GM12892 (cell line): ENCODE measurements at regions not wholly inside any gene's neighbourhood (a gene's known extent, or its start where the extent isn't known, plus 50 kb on each side); places are given as distances from the start of the nearest gene placed in this dataset.

Experiments
- DNase-seq: peaks from one replicate; pipeline ENCODE4 v3.0.0; 2011; ENCODE audit not compliant: insufficient read length
- FAIRE-seq: peaks from 2 replicates; lab custom pipeline; 2011; peaks lifted over from hg19 to GRCh38; lab: Jason Lieb, UNC
- POLR2A ChIP-seq: IDR thresholded peaks from 2 replicates; pipeline ENCODE4 v1.6.1; 2011; ENCODE audit warnings: low read depth, low read length, control low read depth
- POLR2AphosphoS5 ChIP-seq: IDR thresholded peaks from 2 replicates; pipeline ENCODE4 v1.6.1; 2011; ENCODE audit warnings: low read depth, low read length, control low read depth
- TAF1 ChIP-seq: IDR thresholded peaks from 2 replicates; pipeline ENCODE4 v1.6.1; 2011; ENCODE audit warnings: low read depth, mild to moderate bottlenecking, control low read depth, low read length, borderline replicate concordance

DNA sequence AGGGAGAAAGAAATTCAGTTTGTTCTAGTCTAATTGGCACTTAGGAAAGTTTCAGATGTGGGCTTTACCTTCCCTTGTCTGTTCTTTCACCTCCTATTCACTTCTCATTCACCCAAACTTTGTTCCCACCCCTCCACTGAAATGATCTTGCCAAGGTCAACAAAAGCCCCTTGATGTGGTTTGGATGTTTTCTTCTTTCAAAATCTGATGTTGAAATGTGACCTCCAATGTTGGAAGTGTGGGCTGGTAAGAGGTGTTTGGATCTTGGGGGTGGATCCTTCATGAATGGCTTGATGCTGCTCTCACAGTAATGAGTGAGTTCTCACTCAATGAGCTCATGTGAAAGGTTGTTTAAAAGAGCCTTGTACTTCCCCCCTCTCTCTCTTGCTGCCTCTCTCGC, 379.3 kb downstream of the HHIPL2 start:
- FAIRE-seq (no peak), DNase-seq (no peak)
- TF ChIP-seq POLR2A (no peak), TAF1 (no peak), POLR2AphosphoS5 (no peak)

DNA sequence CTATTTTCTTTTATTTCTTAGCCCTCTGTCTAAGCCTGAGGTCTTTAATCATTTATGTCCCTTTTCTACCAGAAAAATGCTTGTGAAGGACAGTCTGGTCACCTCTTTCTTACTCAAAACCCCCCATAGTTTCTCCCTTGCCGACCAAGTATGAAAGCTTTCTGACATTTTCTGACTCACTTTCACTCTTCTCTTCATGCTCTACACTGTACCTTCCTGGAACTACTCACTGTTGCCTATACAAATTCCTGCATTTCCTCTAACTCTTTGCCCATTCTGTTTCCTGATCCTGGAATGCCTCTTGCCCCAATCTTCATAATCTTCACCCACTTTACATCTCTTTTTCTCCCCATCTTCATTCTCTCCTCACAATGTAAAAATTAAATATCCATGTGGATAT, 380.0 kb downstream of the HHIPL2 start:
- DNase-seq: no peak
- TF ChIP-seq TAF1: no peak
- FAIRE-seq: no peak

GRCh38 chr1:222167111-222167510, 380.8 kb downstream of the HHIPL2 start:
- DNase-seq (no peak), FAIRE-seq (peak; percentile 81)
- TF ChIP-seq POLR2AphosphoS5 (no peak), TAF1 (no peak), POLR2A (no peak)

- FAIRE-seq: no peak
- TF ChIP-seq POLR2AphosphoS5 (no peak), POLR2A (no peak), TAF1 (no peak)
- DNase-seq: no peak
Measured at GRCh38 chr1:222165629-222166028, 382.3 kb downstream of the HHIPL2 start.

DNA sequence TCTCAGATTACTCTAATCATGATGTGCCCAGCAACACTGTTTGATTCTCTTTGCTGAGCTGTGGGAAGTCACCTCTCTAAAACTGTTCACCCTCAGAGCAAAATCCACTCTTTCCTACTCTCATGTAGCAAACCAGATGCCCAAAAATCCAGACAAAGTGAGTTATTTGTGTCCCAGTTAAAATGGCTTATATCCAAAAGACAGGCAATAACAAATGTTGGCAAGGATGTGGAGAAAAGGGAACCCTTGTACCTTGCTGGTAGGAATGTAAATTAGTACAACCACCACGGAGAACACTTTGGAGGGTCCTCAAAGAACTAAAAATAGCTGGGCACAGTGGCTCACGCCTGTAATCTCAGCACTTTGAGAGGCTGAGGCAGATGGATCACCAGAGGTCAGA, 384.0 kb downstream of the HHIPL2 start:
- TF ChIP-seq POLR2A: no peak
- TF ChIP-seq TAF1: no peak
- no peak for TF ChIP-seq POLR2AphosphoS5
- DNase-seq: no peak
- FAIRE-seq: no peak

DNA sequence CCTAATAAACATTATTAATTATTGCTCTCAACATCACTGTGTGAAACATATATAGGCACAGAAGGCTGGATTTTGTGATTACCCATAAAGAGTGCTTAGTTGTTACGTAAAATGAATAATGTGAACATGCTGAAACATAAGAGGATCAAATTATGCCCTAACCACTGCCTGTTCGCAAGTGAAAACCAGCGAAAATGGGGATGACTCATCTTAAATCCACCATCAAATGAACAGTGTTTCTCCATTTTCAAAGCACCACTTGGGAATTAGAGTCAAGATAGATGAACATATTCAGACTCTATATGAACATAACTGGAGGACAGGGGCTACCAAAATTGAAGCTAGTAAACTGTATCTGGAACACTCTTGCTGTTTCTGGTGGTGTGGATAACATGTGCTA, 386.2 kb downstream of the HHIPL2 start:
- TF ChIP-seq POLR2A (no peak), POLR2AphosphoS5 (no peak), TAF1 (no peak)
- DNase-seq (no peak), FAIRE-seq (no peak)

- DNase-seq (no peak), FAIRE-seq (no peak)
- no peak for TF ChIP-seq TAF1
Measured at GRCh38 chr1:222157612-222158011, 390.3 kb downstream of the HHIPL2 start.

DNA sequence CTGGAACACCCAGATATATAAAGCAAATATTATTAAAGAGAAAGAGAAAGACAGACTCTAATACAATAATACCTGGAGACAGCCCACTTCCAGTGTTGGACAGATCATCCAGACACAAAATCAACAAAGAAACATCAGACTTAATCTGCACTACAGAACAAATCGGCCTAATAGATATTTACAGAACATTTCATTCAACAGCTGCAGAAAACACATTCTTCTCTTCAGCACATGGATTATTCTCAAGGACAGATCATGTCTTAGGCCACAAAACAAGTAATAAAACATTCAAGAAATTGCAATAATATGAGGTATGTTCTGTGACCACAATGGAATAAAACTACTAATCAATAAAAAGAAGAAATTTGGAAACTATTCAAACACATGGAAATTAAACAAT, 398.3 kb upstream of the DUSP10 start:
- TF ChIP-seq POLR2AphosphoS5 (no peak), POLR2A (no peak), TAF1 (no peak)
- no peak for DNase-seq
- no peak for FAIRE-seq

- TF ChIP-seq TAF1 (no peak), POLR2AphosphoS5 (no peak), POLR2A (no peak)
- no peak for FAIRE-seq
Measured at GRCh38 chr1:222138095-222138494, 396.2 kb upstream of the DUSP10 start.

DNA sequence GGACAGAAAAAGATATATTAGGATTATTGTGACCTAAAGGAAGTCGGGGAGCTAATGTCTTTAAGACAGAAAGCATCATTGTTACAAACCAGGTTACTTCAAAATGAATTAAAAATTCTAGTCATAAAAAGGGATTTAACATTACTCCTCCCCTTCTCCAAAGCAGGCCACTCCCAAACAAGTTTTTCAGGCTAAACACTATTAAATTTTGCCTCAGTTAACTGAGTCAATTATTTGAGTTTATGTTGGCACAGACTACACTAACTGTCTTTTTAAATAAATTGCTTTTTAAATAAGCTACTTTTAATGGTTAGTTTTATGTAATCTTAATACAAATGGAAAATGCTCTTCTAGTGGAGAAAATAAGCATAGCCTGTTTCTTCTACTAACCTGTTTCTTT, 395.0 kb upstream of the DUSP10 start:
- DNase-seq: no peak
- no peak for TF ChIP-seq POLR2AphosphoS5
- no peak for TF ChIP-seq TAF1
- no peak for TF ChIP-seq POLR2A
- no peak for FAIRE-seq

More at GRCh38 chr1:222138095-222138494, 396.2 kb upstream of the DUSP10 start:
- DNase-seq: no peak

DNA sequence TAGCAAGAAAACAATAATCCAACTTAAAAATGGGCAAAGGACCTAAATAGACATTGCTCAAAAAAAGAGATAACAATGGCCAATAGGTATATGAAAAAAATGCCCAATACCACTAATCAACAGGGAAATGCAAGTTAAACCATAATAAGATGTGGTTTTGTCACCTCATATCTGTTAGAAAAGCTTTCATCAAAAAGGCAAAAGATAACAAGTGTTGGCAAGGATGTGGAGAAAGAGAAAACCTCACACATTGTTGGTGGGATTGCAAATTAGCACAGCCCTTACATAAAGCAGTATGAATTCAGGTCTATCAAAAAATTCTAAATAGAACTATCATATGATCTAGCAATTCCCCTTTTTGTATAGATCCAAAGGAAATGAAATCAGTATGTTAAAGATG, 387.2 kb upstream of the DUSP10 start:
- TF ChIP-seq POLR2A (no peak), TAF1 (no peak), POLR2AphosphoS5 (no peak)
- DNase-seq (no peak), FAIRE-seq (no peak)

DNA sequence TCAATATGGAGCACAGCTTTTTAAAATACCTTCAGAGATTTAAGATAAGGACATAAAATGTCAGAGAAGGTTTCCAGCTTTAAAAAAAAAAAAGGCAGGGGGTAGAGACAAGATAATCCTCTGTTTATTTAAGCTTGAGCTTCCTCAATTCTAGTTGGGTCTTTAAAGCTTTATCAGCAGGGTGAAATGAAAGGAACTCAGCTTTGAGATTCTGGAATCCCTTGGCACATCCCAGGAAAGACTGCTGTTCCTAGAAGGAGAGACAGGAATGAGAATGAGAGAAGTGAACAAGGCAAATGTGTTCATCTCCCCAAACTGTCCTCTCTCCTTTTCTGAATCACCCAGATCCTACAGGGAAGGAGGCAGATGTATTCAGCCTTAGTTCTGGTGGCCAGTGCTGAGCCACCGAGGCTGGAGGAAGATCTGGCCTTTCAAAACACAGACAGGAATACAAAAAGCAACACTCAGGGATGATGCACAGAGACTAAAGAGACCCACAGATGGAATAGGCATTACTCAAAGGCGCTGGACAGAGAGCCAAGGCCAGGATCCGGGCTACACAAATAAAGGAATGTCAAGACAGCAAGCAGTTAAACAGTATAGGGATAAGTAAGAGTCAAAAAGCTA, 385.8 kb upstream of the DUSP10 start:
- TF ChIP-seq TAF1: no peak
- no peak for TF ChIP-seq POLR2A
- no peak for TF ChIP-seq POLR2AphosphoS5
- FAIRE-seq: no peak

More for the DNA sequence above, 385.8 kb upstream of the DUSP10 start:
- DNase-seq: no peak
